Mucosa of gallbladder (tissue), 1 donor: ENCODE measurements at regions not wholly inside any gene's neighbourhood (a gene's known extent, or its start where the extent isn't known, plus 50 kb on each side); places are given as distances from the start of the nearest gene placed in this dataset.

ENCODE experiments used
- DNase-seq: peaks from one replicate; pipeline ENCODE4 v3.0.0-alpha.2; 2020; ENCODE audit warnings: low spot score
- donor health status: DM: no; HTN: no; CAD: no.

DNA sequence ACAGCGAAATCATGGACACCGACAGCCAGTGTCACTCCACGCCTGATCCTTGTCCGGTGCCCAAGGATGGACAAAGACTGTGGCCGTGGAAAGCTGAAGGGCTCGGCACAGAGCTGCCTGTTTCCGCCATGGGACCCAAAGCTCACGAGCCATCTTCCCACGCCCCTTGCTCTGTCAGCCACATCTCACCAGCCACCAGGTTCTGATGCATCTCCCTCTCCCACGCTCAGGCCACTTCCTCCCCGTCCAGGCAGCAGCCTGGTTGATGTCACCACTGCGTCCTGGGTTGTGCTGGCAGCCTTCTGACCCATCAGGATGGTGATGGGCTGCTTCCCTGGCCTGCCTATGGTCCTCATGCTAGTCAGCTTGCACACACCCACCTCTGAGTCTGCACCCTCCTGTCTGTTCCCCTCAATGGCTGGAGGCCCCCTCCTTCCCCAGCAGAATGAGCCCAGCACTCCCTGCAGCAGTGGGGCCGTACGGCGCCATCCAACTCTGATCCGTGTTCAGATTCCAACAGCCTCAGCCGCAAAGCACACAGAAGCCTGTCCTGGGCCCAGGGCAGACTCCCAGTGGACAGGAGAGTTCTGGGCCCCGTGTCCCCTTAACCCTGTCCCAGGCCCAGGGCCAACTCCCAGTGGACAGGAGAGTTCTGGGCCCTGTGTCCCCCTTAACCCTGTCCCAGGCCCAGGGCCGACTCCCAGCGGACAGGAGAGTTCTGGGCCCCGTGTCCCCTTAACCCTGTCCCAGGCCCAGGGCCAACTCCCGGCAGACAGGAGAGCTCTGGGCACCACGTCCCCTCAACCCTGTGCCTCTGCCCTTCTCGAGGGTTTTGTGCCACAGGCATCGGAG, 259.5 kb downstream of the BRD1 start:
- DNase-seq: no peak

DNA sequence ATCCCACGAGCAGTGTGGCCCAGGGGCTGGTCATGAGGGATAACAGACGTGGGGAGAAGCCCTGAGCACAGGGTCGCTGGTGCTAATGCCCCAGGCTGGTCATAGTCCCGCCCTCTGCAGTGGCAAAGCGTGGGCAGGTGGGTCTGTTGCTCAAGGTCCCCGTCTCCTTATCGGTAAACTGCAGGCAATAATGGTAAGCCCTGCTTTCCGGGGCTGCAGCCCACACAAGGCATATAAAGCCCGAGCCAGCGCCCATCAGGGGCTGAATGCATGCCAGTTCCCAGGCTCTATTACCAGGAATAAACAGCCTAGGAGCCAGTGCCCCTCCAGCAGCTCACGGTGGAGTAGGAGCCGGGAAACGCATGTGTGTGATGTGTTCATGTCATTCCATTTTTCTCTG, 261.0 kb downstream of the BRD1 start:
- no peak for DNase-seq

DNA sequence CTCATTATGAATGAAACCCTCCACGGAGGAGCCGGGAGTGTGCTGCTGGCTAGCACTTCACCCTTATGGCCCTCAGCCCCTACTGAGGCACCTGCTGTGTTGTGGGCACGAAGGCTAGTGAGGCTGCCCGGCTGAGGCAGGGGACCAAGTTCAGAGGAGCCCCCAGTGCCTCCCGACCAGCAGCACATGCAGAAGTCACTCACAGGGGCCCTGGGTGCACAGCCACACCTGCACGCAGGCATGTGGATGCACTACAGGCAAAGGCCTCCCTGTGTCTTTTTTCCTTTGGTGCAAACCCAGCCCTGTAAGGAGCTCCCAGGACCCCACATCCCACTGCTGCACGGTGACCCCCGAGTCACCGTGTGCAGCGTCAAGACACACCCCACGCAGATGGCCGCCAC, 261.5 kb downstream of the BRD1 start:
- no peak for DNase-seq

DNA sequence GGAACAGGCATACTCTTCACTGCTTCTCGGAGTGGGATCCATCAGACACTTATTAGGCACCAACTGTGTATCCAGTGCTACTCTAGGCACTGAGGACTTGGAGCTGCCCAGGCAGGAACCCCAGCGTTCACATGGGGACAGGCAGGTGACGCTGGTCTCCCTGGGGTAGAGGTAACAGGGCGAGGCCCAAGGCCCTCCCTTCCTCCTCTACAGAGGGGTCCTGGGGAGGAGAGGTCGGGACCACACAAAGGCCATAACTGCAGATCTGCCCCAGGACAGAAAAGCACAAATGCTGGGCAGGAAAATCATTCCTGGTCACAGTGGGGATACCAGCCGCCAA, 262.2 kb downstream of the BRD1 start:
- DNase-seq: no peak

DNA sequence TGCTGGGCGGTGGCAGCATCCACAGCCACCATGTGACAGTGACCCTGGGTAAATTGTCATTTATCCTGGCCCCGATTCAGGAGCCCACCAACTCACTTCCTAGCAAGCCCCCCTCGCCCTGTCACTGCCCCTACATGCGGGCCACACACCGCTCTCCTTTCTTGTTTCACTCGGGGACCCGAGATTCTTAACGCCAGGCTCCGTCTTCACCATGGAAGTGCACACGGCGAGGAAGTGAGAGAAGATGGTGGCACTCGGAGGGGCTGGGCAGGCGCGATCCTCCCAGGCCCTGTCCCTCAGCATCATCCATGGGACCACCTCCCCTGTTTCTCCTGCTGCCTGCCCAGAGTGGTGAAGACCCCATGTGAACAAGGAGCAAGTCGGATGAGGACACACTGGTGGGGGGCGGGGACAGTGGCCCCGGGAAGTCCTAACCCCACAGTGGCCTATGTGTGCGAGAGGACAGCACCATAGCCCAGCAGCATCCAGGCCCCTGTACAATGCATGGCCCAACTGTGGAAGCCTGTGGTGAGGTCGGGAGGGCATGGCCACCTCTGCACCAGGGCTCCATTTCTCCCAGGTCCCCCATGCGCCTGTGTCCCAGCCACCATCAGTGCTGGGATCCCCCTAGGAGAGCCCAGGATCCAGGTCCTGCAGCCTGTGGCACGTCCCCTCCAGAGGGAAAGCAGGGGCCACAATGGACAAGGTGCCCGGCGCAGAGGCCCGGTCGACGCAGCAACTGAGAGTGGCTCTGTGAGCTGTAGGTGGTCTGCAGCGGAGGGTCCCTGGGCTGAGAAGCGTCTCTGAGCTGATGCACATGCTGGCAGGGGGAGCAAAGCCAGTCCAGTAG, 262.8 kb downstream of the BRD1 start:
- DNase-seq: no peak

DNA sequence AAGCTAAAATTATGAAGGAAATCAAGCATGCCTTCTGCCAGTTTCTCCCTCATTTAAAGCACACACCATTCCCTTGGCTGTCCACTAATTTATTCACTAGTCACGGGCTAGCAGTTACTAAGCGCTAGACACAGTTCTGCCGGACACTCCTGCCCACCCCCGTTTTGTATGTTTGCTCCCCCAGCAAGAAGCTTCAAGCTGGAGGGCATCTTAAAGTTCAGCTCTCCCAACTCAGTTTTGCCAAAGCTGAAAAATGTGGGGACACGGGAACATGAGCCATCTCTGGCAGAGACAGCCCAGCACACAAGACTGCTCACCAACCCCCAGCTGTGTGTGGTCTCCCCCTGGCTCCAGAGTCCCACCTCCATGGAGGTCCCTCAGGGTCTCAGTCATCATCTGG, 263.6 kb downstream of the BRD1 start:
- DNase-seq: no peak

DNA sequence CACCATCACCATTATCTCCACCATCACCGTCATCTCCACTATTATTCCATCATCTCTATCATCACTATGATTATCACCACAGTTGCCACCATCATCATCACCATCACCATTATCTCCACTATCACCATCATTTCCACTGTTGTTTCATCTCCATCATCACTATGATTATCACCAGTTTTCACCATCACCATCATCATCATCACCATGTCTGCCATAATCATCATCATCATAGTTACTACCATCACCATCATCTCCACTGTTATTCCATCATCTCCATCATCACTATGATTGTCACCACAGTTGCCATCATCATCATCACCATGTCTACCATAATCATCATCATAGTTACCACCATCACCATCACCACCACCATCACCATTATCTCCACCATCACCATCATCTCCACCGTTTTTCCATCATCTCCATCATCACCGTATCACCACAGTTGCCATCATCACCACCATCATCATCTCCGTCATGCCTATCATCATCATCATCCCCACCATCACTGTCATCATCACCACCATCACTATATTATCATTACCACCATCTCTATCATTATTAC, 264.9 kb downstream of the BRD1 start:
- no peak for DNase-seq

DNA sequence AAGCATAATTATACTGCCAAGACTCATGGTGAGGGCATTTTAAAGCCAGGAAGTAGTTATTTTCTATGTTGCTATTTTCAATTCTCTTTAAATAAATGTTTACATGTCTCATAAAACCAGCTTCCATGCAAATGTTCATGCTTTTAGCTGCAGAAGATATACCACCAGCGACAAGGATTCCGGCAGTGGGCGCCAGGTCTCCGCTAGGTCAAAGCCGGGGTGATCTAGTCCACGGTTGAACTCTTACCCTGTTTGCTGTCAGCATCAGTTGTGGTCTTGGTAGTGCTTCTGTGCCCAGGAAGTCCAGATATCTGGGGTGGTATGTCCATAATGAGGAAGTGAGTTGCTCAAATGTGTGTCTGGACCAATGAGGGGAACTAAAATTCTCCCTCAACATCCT, 265.7 kb downstream of the BRD1 start:
- DNase-seq: no peak

DNA sequence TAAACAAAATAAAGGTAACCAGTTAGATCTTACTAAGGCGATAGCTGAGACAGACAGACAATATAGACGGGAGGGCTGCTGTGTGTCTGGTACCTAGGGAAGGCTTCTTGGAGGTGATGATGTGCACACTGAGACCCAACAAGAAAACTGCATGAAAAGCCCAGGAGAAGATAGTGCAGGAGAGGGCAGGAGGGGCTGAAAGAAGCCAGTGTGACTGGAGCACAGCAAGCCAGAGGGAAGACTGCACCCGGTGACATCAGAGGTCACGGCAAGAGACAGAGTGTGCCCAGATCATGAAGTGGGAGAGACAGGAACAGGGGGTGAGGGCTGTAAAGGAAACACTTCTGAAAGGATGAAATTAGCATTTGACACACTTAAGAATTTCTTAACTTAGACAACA, 266.3 kb downstream of the BRD1 start:
- DNase-seq: no peak

DNA sequence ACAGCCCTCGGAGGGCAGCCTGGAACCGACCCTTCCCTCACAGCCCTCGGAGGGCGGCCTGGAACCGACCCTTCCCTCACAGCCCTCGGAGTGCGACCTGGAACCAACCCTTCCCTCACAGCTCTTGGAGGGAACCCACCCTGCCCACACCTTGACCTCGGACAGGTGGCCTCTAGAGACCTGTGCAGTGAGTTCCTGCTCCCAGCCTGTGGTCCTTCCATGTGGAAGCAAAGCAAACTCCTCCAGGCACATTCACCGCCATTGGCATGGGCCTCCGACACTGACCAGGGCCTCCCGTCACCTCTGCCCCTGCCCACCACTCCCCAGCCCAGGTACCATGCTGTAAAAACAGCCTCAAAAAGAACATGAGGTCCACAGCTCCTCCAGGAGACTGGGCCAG, 272.1 kb downstream of the BRD1 start:
- DNase-seq: no peak

DNA sequence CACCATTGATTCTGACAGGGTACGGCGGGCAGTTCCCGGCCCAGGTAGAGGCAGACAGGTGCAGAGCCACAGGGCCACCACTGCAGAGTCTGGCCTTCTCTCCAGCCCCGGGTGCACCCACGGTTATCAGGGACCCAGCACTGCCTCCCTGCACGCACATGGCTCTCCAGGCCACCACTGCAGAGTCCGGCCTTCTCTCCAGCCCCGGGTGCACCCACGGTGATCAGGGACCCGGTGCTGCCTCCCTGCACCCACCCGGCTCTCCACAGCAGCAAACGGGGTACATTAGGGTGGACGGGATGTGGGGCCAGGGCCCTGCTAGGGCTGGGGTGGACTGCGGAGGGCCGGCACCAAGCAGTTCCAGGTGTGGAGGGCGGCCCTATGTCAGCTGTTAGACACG, 272.9 kb downstream of the BRD1 start:
- DNase-seq: no peak

DNA sequence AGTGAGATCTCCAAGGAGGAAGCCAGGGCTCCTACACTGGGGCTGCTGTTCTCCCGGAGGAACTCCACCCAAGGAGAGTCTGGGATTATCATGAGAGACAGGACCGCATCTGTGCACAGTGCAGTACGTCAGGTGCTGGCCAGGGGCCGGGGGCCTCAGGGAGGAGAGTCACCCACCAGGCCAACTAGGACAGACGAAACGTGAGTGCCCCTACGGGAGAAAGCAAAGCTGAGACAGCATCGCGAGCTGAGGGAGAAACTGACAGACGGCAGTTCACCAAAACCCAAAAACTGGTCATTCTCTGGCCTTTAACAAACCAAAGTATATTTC, 273.4 kb downstream of the BRD1 start:
- no peak for DNase-seq

DNA sequence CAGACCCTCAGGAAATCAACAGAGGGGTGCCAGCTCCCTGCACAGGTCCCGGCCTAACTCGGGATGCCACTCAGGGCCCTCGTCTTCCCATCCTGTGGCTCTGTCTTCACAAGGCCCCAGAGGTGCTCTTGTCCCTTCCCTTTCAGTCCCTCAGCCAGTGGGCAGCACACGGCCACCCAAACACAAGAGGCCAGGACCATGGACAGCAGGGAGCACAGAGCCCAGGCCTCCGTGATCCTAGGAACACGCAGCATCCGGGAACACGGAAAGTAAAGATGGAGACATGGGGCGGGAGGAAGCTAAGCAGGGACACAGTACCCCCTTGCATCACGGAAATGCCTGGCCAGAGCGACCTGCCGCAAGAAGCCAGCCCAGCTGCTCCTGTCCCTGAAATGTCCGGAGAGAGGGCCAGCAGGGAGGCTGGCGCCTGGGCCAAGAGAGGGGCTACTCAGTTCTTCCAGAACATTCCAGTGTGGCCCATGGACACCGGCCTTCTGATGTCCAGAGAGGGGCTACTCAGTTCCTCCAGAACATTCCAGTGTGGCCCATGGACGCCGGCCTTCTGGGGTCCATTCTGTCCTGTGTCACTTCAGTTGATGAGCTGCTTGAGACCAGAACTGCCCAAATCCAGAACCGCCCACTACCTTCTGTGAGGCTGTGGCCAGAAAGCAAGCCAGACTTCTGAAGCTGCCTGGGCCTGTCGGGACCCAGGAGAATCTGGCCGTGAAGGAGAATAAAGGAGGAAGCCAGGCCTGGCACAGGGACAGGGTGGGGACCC, 274.0 kb downstream of the BRD1 start:
- DNase-seq: no peak

DNA sequence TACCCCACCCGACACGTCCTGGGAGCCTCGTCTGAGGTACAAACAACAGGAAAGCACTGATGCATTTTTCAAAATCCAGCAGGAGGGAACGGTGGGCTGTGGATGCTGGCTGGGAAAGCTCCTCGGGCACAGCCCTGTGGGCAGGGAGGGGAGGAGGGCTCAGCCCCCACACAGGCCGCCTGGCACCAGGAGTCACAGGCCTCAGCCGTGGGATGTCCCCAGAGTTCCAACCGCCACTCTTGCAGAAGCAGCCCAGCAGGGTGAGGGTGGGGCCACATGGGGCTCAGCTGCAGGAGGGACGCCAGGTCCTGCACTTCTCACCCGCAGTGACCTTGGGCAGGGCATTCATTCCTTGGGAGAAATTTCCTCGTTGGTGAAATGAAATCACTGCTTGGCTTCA, 274.6 kb downstream of the BRD1 start:
- no peak for DNase-seq

DNA sequence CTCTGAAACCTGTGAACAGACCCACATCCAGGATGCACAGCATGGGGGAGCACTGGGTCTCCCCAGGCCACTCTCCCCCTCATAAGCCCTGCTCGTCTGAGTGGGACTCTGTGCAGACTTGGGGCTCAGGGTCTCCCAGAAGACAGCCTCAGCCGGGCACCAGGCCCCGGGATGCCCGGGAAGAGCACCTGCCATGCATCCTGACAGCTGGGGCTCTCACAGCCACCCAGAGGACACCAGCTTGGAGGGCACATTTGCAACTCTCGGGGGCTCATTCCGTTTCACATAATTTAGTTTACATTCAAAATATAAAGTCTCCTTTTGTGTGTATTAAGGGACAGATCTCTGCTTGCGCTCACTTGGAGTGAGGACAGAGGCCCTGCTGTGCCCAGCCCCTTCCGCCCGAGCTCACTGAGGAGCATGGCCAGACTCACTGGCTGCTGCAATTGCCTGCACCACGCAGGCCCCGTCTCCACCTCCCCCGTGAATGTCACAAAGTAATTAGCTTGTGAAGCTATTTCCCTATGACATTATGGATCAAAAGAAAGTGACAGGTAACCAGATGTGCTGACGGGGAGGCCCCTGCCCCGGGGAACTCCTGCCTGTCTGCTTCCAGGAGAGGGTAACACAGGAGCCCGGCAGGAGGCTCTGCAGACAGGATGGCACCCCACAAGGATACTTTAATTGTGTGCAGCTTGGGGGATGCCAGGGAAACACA, 275.6 kb downstream of the BRD1 start:
- DNase-seq: no peak

DNA sequence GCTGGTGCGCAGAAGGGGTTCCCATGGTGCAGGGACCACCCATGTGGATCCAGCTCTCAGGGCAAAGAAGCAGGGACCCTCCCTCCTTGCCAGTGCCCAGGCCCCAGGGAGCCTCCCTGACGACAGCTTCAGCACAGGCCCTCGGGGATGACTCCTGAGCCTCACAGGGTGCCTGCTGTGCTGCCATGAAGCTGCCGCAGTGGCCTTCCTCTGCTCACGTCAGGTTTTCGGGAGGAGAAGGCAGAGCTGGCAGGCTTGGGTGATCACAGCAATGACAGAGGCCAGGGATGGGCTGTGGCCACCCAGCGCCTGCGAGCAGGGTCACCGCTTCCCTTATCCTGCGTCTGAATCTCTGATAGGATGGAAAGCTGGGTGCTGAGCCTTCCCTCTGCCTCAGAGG, 276.2 kb downstream of the BRD1 start:
- no peak for DNase-seq

DNA sequence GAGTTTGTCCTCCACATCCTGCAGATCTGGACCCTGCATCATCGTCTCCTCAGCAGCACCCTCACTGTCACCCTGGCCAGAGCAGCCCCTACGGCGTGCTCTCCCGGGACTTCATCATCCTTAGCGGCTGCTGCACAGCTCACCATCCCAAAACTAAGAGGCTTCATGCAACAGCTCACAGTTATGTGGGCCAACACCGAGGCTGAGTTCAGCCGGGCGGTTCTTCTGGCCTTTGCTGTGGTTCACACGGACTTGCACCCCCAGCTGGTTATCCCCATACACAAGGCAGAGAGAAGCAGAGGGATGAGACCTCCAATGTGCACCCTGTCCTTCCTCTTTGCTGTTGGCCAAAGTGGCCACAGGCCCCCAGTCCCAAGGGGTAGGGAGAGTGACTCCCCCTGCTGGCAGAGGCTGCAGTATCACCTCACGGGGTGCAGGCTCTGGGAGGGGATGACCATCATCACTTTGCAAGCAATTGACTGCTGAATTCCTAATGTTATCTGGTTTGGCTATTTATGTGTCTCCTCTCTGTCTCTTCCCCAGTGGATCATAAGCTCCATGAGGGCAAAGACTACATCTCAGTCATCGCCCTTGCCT, 276.8 kb downstream of the BRD1 start:
- no peak for DNase-seq

DNA sequence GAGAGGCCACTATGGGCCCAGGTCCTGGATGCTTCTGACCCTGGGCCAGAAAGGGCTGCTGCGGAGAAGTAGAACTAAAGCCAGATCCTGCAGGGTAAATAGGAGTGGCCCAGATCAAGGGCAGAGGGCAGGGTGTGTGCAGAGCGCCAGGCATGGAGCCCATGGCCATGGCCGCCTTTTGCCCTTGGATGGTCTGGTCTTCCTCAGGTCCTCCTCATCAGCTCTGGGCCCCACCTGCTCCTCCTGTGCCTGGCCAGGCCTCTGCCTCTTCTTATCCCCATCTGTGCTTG, 277.6 kb downstream of the BRD1 start:
- DNase-seq: no peak

DNA sequence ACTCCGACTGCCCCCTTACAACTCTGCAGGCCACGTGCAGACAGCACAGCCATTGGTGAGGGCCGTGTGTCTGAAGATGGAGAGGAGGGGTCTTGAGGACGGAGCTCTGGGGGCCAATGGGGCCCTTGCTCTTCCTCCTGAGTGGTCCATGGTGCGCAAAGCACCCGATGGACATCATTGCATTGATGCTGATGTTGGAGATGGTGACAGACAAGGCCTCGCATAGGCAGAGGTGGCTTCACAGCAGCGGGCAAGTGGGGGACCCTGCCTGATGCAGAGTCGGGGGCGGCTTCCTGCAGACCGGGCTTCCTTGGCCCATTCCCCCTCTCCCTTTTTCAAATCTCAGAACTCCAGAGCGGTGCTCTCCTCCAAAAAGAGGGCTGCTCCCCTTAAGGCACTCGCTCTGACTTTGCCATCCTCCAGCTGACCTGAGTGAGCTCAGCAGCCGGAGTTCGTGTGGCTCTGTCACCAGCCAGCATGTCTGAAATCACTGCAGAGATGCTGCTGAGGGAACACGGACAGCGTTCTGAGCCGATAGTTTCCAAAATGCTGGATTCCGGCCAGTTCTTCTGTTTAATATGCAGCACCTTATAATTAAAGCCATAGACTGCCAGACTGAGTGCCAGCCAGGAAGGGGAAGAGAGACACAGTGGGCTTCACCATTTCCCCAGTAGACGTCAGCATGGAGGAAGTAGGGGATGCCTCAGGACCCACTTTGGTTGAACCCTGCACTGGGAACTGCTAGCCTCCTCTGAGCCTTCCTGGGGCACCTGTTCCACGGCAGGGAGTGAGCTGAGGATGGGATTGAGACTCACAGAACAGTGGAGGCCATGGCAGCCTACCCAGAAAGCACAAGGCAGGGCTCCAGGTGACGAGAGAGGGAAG, 278.2 kb downstream of the BRD1 start:
- no peak for DNase-seq
